AG09309 (cell line): ENCODE measurements at regions not wholly inside any gene's neighbourhood (a gene's known extent, or its start where the extent isn't known, plus 50 kb on each side); places are given as distances from the start of the nearest gene placed in this dataset.

ENCODE experiments used
- DNase-seq: peaks from one replicate; pipeline ENCODE4 v3.0.0-alpha.2; 2010; ENCODE audit warnings: low read depth
- H3K4me3 ChIP-seq: 2 replicates; pipeline ENCODE4 v1.5.1; 2011; ENCODE audit warnings: mild to moderate bottlenecking, low read depth, low read length, moderate library complexity; ENCODE audit not compliant: control insufficient read depth
- CTCF ChIP-seq: IDR thresholded peaks from 2 replicates; pipeline ENCODE4 v1.5.1; 2011; ENCODE audit warnings: mild to moderate bottlenecking, low read depth, low read length, inconsistent platforms; ENCODE audit not compliant: insufficient read depth, control insufficient read depth; ENCODE audit errors: missing control alignments

GRCh38 chr16:49130397-49130796 is 151.2 kb downstream of the CBLN1 start:
- no peak for DNase-seq

GRCh38 chr16:49129935-49130334 is 151.7 kb downstream of the CBLN1 start:
- DNase-seq, result no peak
- no peak for TF ChIP-seq CTCF
- H3K4me3 ChIP-seq, result no peak overlapping the region

More at GRCh38 chr16:49130397-49130796, 151.2 kb downstream of the CBLN1 start:
- TF ChIP-seq CTCF, result no peak
- H3K4me3 ChIP-seq, result no peak overlapping the region

- no peak for TF ChIP-seq CTCF
- no peak for DNase-seq
- no peak overlapping the region for H3K4me3 ChIP-seq
Measured at GRCh38 chr16:49128740-49129139, 152.9 kb downstream of the CBLN1 start.

GRCh38 chr16:49127103-49127502 is 154.5 kb downstream of the CBLN1 start:
- no peak for TF ChIP-seq CTCF
- no peak for DNase-seq

GRCh38 chr16:49121636-49122035 is 160.0 kb downstream of the CBLN1 start:
- H3K4me3 ChIP-seq, result no peak overlapping the region

More at GRCh38 chr16:49127103-49127502, 154.5 kb downstream of the CBLN1 start:
- no peak overlapping the region for H3K4me3 ChIP-seq

GRCh38 chr16:49120631-49121030 is 161.0 kb downstream of the CBLN1 start:
- no peak for DNase-seq
- no peak for TF ChIP-seq CTCF
- H3K4me3 ChIP-seq, result no peak overlapping the region

More at GRCh38 chr16:49121636-49122035, 160.0 kb downstream of the CBLN1 start:
- DNase-seq, result no peak
- no peak for TF ChIP-seq CTCF

- DNase-seq, result no peak
- H3K4me3 ChIP-seq, result no peak overlapping the region
- TF ChIP-seq CTCF, result no peak
Measured at GRCh38 chr16:49116873-49117272, 164.8 kb downstream of the CBLN1 start.
